ENCODE measurements at regions not wholly inside any gene's neighbourhood (a gene's known extent, or its start where the extent isn't known, plus 50 kb on each side); places are given as distances from the start of the nearest gene placed in this dataset.

DNA sequence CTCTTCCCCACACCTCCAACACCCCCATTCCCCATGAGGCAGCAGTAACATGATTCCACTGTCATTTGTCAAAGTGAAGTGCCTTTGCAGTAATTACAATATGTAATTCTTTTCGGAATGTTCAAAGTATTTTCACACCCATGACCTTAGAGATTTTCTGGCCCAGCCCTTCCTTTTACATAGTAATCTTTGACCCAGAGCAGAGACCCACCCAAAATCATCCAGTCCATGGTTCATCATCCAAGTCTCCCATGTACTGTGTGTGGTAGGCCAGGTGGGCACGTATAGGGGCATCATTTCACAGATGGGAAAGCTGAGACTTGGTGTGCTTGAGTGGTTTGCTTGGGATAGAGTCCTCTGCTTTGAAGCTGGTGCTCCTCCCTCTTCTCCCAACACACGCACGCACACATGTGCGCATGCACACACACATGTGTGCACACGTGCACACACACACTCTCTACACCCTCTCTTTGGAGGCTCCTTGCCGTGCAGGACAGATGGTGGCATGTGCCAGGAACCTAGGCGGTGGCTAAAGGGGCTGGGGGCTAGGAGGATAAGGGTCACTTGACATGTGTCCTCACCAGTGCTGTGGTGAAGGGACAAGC, 284.7 kb upstream of the ROPN1 start:
- TF ChIP-seq, protein P1, sequence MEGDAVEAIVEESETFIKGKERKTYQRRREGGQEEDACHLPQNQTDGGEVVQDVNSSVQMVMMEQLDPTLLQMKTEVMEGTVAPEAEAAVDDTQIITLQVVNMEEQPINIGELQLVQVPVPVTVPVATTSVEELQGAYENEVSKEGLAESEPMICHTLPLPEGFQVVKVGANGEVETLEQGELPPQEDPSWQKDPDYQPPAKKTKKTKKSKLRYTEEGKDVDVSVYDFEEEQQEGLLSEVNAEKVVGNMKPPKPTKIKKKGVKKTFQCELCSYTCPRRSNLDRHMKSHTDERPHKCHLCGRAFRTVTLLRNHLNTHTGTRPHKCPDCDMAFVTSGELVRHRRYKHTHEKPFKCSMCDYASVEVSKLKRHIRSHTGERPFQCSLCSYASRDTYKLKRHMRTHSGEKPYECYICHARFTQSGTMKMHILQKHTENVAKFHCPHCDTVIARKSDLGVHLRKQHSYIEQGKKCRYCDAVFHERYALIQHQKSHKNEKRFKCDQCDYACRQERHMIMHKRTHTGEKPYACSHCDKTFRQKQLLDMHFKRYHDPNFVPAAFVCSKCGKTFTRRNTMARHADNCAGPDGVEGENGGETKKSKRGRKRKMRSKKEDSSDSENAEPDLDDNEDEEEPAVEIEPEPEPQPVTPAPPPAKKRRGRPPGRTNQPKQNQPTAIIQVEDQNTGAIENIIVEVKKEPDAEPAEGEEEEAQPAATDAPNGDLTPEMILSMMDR (IDR thresholded peaks at IDR 0.05) = no peak
- TF ChIP-seq SIN3A (IDR thresholded peaks at IDR 0.05; ENCODE audit: borderline replicate concordance, insufficient read depth, low read depth, low read length) = no peak
- TF ChIP-seq, protein P2, sequence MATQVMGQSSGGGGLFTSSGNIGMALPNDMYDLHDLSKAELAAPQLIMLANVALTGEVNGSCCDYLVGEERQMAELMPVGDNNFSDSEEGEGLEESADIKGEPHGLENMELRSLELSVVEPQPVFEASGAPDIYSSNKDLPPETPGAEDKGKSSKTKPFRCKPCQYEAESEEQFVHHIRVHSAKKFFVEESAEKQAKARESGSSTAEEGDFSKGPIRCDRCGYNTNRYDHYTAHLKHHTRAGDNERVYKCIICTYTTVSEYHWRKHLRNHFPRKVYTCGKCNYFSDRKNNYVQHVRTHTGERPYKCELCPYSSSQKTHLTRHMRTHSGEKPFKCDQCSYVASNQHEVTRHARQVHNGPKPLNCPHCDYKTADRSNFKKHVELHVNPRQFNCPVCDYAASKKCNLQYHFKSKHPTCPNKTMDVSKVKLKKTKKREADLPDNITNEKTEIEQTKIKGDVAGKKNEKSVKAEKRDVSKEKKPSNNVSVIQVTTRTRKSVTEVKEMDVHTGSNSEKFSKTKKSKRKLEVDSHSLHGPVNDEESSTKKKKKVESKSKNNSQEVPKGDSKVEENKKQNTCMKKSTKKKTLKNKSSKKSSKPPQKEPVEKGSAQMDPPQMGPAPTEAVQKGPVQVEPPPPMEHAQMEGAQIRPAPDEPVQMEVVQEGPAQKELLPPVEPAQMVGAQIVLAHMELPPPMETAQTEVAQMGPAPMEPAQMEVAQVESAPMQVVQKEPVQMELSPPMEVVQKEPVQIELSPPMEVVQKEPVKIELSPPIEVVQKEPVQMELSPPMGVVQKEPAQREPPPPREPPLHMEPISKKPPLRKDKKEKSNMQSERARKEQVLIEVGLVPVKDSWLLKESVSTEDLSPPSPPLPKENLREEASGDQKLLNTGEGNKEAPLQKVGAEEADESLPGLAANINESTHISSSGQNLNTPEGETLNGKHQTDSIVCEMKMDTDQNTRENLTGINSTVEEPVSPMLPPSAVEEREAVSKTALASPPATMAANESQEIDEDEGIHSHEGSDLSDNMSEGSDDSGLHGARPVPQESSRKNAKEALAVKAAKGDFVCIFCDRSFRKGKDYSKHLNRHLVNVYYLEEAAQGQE (IDR thresholded peaks at IDR 0.05; ENCODE audit: insufficient read depth in 1 of 2, low read depth in 2 of 2, low read length in 1 of 2) = no peak
- no peak for TF ChIP-seq POLR2AphosphoS5 (IDR thresholded peaks at IDR 0.05; ENCODE audit: low read depth, low read length)
- no peak for TF ChIP-seq TCF7L2 (IDR thresholded peaks at IDR 0.05; ENCODE audit: low read depth, low read length)
